ENCODE measurements at regions not wholly inside any gene's neighbourhood (a gene's known extent, or its start where the extent isn't known, plus 50 kb on each side); places are given as distances from the start of the nearest gene placed in this dataset.
"Not testable (repeated sequence)": the region's sequence is repeated elsewhere in the genome, so short reads cannot be mapped to it uniquely, and the experiment has no call there.

DNA sequence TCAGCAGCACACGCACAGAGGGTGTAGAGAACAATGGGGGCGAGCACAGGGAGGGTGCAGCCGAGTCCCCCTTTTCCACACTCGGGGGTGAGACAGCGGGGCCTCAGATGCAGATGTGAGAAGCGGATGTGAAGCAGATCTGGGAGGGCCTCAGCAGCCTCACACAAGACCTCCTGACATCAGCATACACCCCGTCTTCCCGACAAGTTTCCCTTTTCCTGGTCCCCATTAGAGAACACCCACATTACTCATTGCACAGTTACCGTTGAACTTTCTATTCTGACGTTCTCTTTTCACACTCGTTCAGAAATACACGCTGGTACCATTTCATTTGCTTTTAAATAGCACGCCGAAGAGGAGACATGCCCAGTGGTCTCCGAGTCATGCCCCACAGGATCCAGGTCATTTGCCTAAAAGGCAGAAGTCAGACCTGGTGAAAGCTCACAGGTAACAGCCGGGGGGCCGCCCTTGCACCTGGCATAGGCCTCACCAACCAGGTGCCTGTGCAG, 129.5 kb upstream of the ID2 start:
- H3K27me3 ChIP-seq (replicated peaks; ENCODE audit: control insufficient read depth, insufficient read depth, low read length, poor library complexity, severe bottlenecking): no peaks in the 10 kb centered on the region
- no peak for DNase-seq
- no peaks in the 10 kb centered on the region for H3K4me1 ChIP-seq (ENCODE audit: control insufficient read depth, insufficient read depth, low read length, poor library complexity, severe bottlenecking)
- no peak overlapping the region for H3K27ac ChIP-seq (ENCODE audit: insufficient read depth, low read length, poor library complexity, severe bottlenecking)
- H3K4me3 ChIP-seq (ENCODE audit: insufficient read depth, low read depth, low read length, poor library complexity, severe bottlenecking): no peak overlapping the region
- H3K36me3 ChIP-seq (ENCODE audit: control insufficient read depth, insufficient read depth, low read length): no peaks in the 10 kb centered on the region
- no peaks in the 10 kb centered on the region for H3K9me3 ChIP-seq (ENCODE audit: control insufficient read depth, low read length)

DNA sequence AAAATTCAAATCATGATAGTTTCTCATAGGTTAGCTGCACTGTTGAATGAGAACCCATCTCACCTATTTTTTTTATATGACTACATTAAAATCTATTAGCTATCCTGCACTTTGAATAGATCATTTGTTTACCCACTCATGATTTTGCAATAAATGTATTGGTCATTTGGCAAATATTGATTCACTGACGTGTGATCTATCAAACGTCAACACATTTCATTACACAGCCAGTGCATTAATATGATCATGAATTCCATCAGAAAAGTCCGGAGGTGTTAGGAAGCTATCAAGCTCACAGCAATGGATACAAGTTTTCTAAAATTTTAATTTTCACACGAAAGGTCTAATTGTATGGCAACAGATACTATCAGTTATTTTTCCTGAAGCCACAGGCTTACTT, 128.2 kb upstream of the ID2 start:
- Histone ChIP-seq H3K36me3 (ENCODE audit: control insufficient read depth, insufficient read depth, low read length) (no peaks in the 10 kb centered on the region), H3K27ac (ENCODE audit: insufficient read depth, low read length, poor library complexity, severe bottlenecking) (no peak overlapping the region), H3K4me1 (ENCODE audit: control insufficient read depth, insufficient read depth, low read length, poor library complexity, severe bottlenecking) (no peaks in the 10 kb centered on the region), H3K9me3 (ENCODE audit: control insufficient read depth, low read length) (no peaks in the 10 kb centered on the region), H3K4me3 (ENCODE audit: insufficient read depth, low read depth, low read length, poor library complexity, severe bottlenecking) (no peak overlapping the region), H3K27me3 (replicated peaks; ENCODE audit: control insufficient read depth, insufficient read depth, low read length, poor library complexity, severe bottlenecking) (no peaks in the 10 kb centered on the region)
- no peak for DNase-seq

DNA sequence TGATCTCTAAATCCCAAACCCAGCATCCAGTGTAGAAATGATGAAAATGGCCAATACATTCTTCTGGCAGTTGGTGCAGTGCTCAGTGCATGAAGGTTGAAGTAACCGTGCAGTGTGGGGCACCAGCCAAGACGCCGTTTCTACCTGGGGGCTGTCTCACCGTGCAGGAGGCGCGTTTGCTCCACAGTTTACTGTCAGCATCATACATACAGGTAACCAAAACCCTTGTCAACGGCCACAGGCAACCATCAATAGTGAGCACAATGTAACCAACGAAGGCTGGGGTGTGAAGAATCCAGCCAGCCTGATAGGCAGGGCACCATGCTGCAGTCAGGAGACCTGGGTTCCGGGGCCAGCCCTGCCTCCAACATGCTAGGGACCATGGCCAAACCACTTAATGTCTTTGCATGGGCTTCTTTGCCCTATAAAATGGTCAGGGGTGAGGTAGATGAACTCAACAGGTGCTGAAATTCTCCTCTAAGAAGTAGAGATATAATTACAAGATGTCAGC, 127.5 kb upstream of the ID2 start:
- no peaks in the 10 kb centered on the region for H3K9me3 ChIP-seq (ENCODE audit: control insufficient read depth, low read length)
- no peaks in the 10 kb centered on the region for H3K36me3 ChIP-seq (ENCODE audit: control insufficient read depth, insufficient read depth, low read length)
- DNase-seq: no peak
- H3K4me3 ChIP-seq (ENCODE audit: insufficient read depth, low read depth, low read length, poor library complexity, severe bottlenecking): no peak overlapping the region
- H3K27me3 ChIP-seq (replicated peaks; ENCODE audit: control insufficient read depth, insufficient read depth, low read length, poor library complexity, severe bottlenecking): no peaks in the 10 kb centered on the region
- H3K27ac ChIP-seq (ENCODE audit: insufficient read depth, low read length, poor library complexity, severe bottlenecking): no peak overlapping the region
- H3K4me1 ChIP-seq (ENCODE audit: control insufficient read depth, insufficient read depth, low read length, poor library complexity, severe bottlenecking): no peaks in the 10 kb centered on the region

DNA sequence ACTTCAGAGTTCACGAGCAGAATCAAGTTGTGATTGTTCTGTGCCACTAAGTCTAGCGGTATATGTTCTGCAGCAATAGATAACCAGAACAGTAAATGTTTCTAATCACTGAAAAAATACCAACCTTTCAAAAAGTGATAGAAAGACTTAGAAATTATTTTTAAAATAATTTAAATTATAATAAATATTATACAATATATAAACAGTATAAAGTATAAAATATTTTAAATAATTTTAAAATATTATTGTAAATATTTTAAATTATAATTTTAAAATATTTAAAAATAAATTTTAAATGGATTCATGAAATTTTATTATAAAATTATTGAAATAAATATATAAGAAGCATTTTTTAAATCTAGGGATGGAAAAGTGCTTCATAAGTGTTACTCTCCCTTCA, 126.3 kb upstream of the ID2 start:
- H3K4me1 ChIP-seq (ENCODE audit: control insufficient read depth, insufficient read depth, low read length, poor library complexity, severe bottlenecking): no peaks in the 10 kb centered on the region
- no peaks in the 10 kb centered on the region for H3K9me3 ChIP-seq (ENCODE audit: control insufficient read depth, low read length)
- no peaks in the 10 kb centered on the region for H3K27me3 ChIP-seq (replicated peaks; ENCODE audit: control insufficient read depth, insufficient read depth, low read length, poor library complexity, severe bottlenecking)
- no peak overlapping the region for H3K4me3 ChIP-seq (ENCODE audit: insufficient read depth, low read depth, low read length, poor library complexity, severe bottlenecking)
- no peak overlapping the region for H3K27ac ChIP-seq (ENCODE audit: insufficient read depth, low read length, poor library complexity, severe bottlenecking)
- H3K36me3 ChIP-seq (ENCODE audit: control insufficient read depth, insufficient read depth, low read length): no peaks in the 10 kb centered on the region
- no peak for DNase-seq

DNA sequence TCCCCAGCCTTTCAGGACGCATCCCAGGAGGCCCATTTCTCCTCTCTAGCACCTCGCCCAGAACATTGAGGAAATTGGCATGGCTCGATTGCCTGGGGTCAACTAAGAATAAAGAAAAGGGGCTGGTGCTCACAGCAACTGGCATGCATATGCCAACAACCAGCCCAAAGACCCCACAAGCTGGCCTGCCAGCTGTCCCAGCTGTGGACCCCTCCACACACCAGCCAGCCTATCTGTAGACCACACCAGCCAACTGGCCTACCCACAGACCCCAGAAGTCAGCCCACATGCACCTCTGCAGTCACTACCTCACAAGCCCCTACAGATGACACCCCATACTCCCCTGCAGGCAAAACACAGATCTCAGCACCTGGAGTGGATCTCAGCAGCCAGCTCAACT, 123.8 kb upstream of the ID2 start:
- Histone ChIP-seq H3K27me3 (replicated peaks; ENCODE audit: control insufficient read depth, insufficient read depth, low read length, poor library complexity, severe bottlenecking) (no peaks in the 10 kb centered on the region), H3K4me1 (ENCODE audit: control insufficient read depth, insufficient read depth, low read length, poor library complexity, severe bottlenecking) (no peaks in the 10 kb centered on the region), H3K36me3 (ENCODE audit: control insufficient read depth, insufficient read depth, low read length) (no peaks in the 10 kb centered on the region), H3K4me3 (ENCODE audit: insufficient read depth, low read depth, low read length, poor library complexity, severe bottlenecking) (no peak overlapping the region), H3K27ac (ENCODE audit: insufficient read depth, low read length, poor library complexity, severe bottlenecking) (no peak overlapping the region), H3K9me3 (ENCODE audit: control insufficient read depth, low read length) (no peaks in the 10 kb centered on the region)
- DNase-seq: no peak

DNA sequence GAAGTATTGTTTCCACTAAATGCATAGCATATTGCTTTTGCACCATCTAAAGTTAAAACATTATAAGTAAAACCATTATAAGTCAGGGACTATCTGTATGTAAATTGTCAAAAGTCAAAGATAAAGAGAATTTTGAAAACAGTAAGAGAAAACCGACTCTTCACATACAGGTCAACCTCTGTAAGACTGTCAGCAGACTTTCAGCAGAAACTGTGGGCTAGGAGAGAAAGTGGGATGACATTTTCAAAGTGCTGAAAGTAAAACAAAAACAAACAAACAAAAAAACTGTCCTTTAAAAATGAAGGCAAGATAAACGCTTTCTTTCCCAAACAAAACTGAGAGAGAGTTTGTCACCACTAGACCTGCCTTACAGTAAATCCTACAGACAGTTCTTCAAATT, 122.9 kb upstream of the ID2 start:
- no peak overlapping the region for H3K27ac ChIP-seq (ENCODE audit: insufficient read depth, low read length, poor library complexity, severe bottlenecking)
- H3K9me3 ChIP-seq (ENCODE audit: control insufficient read depth, low read length): no peaks in the 10 kb centered on the region
- no peaks in the 10 kb centered on the region for H3K27me3 ChIP-seq (replicated peaks; ENCODE audit: control insufficient read depth, insufficient read depth, low read length, poor library complexity, severe bottlenecking)
- H3K36me3 ChIP-seq (ENCODE audit: control insufficient read depth, insufficient read depth, low read length): no peaks in the 10 kb centered on the region
- no peak overlapping the region for H3K4me3 ChIP-seq (ENCODE audit: insufficient read depth, low read depth, low read length, poor library complexity, severe bottlenecking)
- no peak for DNase-seq
- H3K4me1 ChIP-seq (ENCODE audit: control insufficient read depth, insufficient read depth, low read length, poor library complexity, severe bottlenecking): no peaks in the 10 kb centered on the region

DNA sequence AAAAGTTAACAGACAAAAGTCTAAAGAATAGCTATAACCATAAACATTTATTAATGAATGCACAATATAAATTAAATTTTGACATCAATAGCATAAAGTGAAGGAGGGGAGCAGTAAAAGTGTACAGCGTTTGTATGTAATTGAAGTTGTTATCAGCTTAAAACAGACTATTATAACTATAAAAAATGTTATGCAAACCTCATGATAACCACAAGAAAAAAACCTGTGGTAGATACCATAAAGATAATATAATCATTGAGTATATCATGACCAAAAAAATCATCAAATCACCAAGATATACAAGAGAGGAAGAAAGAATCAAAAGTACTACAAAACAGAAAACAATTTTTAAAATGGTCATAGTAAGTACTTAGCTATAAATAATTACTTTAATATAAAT, 122.1 kb upstream of the ID2 start:
- Histone ChIP-seq H3K27ac (ENCODE audit: insufficient read depth, low read length, poor library complexity, severe bottlenecking) (no peak overlapping the region), H3K36me3 (ENCODE audit: control insufficient read depth, insufficient read depth, low read length) (no peaks in the 10 kb centered on the region), H3K27me3 (replicated peaks; ENCODE audit: control insufficient read depth, insufficient read depth, low read length, poor library complexity, severe bottlenecking) (no peaks in the 10 kb centered on the region), H3K9me3 (ENCODE audit: control insufficient read depth, low read length) (no peaks in the 10 kb centered on the region), H3K4me1 (ENCODE audit: control insufficient read depth, insufficient read depth, low read length, poor library complexity, severe bottlenecking) (no peaks in the 10 kb centered on the region), H3K4me3 (ENCODE audit: insufficient read depth, low read depth, low read length, poor library complexity, severe bottlenecking) (no peak overlapping the region)
- no peak for DNase-seq

DNA sequence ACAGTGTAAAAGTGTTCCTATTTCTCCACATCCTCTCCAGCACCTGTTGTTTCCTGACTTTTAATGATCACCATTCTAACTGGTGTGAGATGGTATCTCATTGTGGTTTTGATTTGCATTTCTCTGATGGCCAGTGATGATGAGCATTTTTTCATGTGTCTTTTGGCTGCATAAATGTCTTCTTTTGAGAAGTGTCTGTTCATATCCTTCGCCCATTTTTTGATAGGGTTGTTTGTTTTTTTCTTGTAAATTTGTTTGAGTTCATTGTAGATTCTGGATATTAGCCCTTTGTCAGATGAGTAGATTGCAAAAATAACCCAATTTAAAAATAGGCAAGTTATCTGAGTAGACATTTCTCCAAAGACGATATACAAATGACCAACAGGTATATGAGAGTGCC, 120.2 kb upstream of the ID2 start:
- H3K4me1 ChIP-seq (ENCODE audit: control insufficient read depth, insufficient read depth, low read length, poor library complexity, severe bottlenecking); H3K36me3 ChIP-seq (ENCODE audit: control insufficient read depth, insufficient read depth, low read length); H3K27me3 ChIP-seq (replicated peaks; ENCODE audit: control insufficient read depth, insufficient read depth, low read length, poor library complexity, severe bottlenecking); H3K9me3 ChIP-seq (ENCODE audit: control insufficient read depth, low read length); DNase-seq; H3K27ac ChIP-seq (ENCODE audit: insufficient read depth, low read length, poor library complexity, severe bottlenecking); H3K4me3 ChIP-seq (ENCODE audit: insufficient read depth, low read depth, low read length, poor library complexity, severe bottlenecking): not testable (repeated sequence)

DNA sequence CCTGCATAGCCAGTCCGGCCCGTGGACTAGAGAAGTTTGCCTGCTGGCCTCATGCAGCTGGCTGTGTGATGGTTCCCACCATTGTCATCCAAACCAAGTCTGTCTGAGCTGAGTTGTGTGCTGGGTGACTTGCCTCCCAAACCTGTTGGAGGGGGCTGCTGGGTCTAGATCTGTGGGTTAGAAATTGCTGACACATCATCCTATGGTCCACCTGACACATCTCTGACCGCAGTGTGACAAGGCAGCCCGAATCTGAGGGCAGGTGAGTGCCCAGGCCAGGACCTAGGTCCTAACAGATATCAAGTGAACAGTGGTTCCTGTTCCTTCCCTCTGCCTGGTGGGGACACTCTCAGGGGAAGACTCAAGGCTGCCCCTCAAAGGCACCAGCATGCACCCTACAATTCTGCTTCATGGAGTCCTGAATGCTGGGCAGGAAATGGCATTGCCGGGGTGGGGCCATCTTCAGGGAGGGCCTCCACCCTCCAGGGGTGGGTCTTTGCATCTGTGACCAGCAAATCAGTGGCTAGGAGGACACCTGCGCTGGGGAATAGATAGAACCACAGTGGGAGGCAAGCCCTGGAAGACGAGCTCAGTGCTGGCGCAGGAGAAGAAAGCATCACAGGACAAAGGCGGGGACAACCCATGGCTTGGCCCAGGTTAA, 117.9 kb upstream of the ID2 start:
- Histone ChIP-seq H3K27me3 (replicated peaks; ENCODE audit: control insufficient read depth, insufficient read depth, low read length, poor library complexity, severe bottlenecking) (no peaks in the 10 kb centered on the region), H3K27ac (ENCODE audit: insufficient read depth, low read length, poor library complexity, severe bottlenecking) (no peak overlapping the region), H3K4me1 (ENCODE audit: control insufficient read depth, insufficient read depth, low read length, poor library complexity, severe bottlenecking) (no peaks in the 10 kb centered on the region), H3K9me3 (ENCODE audit: control insufficient read depth, low read length) (no peaks in the 10 kb centered on the region), H3K4me3 (ENCODE audit: insufficient read depth, low read depth, low read length, poor library complexity, severe bottlenecking) (no peak overlapping the region), H3K36me3 (ENCODE audit: control insufficient read depth, insufficient read depth, low read length) (no peaks in the 10 kb centered on the region)
- no peak for DNase-seq

DNA sequence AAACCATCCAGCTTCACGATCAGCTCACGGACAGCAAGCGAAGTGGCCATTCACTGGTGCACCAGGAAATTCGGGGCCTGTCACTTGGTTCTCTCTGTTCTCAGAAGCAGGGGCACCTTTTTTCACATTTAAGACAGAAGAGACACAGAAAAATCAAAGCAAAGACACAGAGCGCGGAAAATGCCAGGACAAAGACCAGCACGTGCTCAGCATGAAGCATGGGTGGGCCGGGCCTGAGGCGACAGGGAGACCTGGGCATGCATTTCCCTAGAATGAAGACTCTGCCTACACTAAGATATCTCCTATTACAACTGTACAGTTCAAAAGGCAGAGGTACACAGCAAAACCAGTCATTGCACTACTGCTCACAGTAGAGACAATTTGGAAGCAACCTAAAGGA, 117.4 kb upstream of the ID2 start:
- no peak for DNase-seq
- H3K9me3 ChIP-seq (ENCODE audit: control insufficient read depth, low read length): no peaks in the 10 kb centered on the region
- H3K36me3 ChIP-seq (ENCODE audit: control insufficient read depth, insufficient read depth, low read length): no peaks in the 10 kb centered on the region
- no peak overlapping the region for H3K4me3 ChIP-seq (ENCODE audit: insufficient read depth, low read depth, low read length, poor library complexity, severe bottlenecking)
- H3K27ac ChIP-seq (ENCODE audit: insufficient read depth, low read length, poor library complexity, severe bottlenecking): no peak overlapping the region
- no peaks in the 10 kb centered on the region for H3K4me1 ChIP-seq (ENCODE audit: control insufficient read depth, insufficient read depth, low read length, poor library complexity, severe bottlenecking)
- H3K27me3 ChIP-seq (replicated peaks; ENCODE audit: control insufficient read depth, insufficient read depth, low read length, poor library complexity, severe bottlenecking): no peaks in the 10 kb centered on the region

Measured in effector memory CD4-positive, alpha-beta T cell (primary cell).